Pancreas (tissue), 10 donors: ENCODE measurements at regions not wholly inside any gene's neighbourhood (a gene's known extent, or its start where the extent isn't known, plus 50 kb on each side); places are given as distances from the start of the nearest gene placed in this dataset.

Source experiments
- ATAC-seq, 4 donors: fragments of 200-7000 bp; cut with Tn5 transposase; one replicate each; pipeline versions ENCODE4 v1.8.0 to v1.9.1; 2020; ENCODE audit warnings: mild to moderate bottlenecking in 4 of 4, moderate library complexity in 4 of 4
- DNase-seq, 6 donors: peaks; one replicate each; pipeline ENCODE4 v3.0.0-alpha.2; 2020
- FAIRE-seq: peaks from 2 replicates; lab custom pipeline; 2012; peaks lifted over from hg19 to GRCh38; lab: Jason Lieb, UNC
- H3K27ac ChIP-seq, 4 donors: fragments of 200-600 bp; sonication (generic); 1 replicate in 3 of 4; 2 replicates in 1 of 4; pipeline versions ENCODE4 v1.5.0 to v1.8.0; 2020
- H3K27me3 ChIP-seq, 4 donors: fragments of 200-600 bp; one replicate each; pipeline ENCODE4 v1.8.0; 2021
- H3K36me3 ChIP-seq, 3 donors: fragments of 200-600 bp; sonication (generic) in 1 of 3; one replicate each; pipeline versions ENCODE4 v1.5.0 to v1.8.0; 2020 to 2021
- H3K4me1 ChIP-seq, 3 donors: fragments of 200-600 bp; one replicate each; pipeline ENCODE4 v1.8.0; 2021
- H3K4me3 ChIP-seq, 4 donors: fragments of 200-600 bp; sonication (generic) in 2 of 4; one replicate each; pipeline versions ENCODE4 v1.5.0 to v1.8.0; 2020 to 2021
- H3K9me3 ChIP-seq, 4 donors: fragments of 200-600 bp; one replicate each; pipeline ENCODE4 v1.8.0; 2021
- WGBS, 2 donors: extraction: QIAGEN DNeasy Blood & Tissue Kit; methylation state at CpG; one replicate each; pipeline ENCODE4 v1.1.7; 2013; 5-methylcytosine and 5-hydroxymethylcytosine counted together
- intact Hi-C, 3 donors: fragments of 100-400 bp; cut with DNase I; formaldehyde crosslinking; loops; one replicate each; pipeline versions ENCODE4 v1.11.1 to v1.14.2; 2022
- TF ChIP-seq, protein P1 (sequence below), 4 donors: fragments of 200-600 bp; sonication (generic) in 3 of 4; IDR thresholded peaks; one replicate each; pipeline versions ENCODE4 v1.5.0 to v1.8.0; 2021; ENCODE audit warnings: antibody characterized with exemption in 4 of 4
- donor health status: healthy with polysubstance abuse.
- donor health status: DM: no; HTN: no; CAD: no; lungs with moderate emphysema.
- donor health status: DM: no; HTN: no; CAD: no.
- donor health status: control.
- donor health status: control.
- donor health status: Bipolar disorder and iron deficiency.
- donor health status: DM: yes; HTN: yes; CAD: no.
- donor health status: DM: no; HTN: no; CAD: no.
- donor health status: DM: no; HTN: no; CAD: no.
- donor health status: DM: yes; HTN: yes; CAD: no.

GRCh38 chr11:110762590-110762989 lies 50.4 kb upstream of the ARHGAP20 start:
- 72 to 77% methylated on average over 2 of the region's 2 CpGs for WGBS, 2 donors
- no peaks in the 10 kb centered on the region for H3K36me3 ChIP-seq
- no peak for DNase-seq

More at GRCh38 chr11:110762590-110762989, 50.4 kb upstream of the ARHGAP20 start:
- FAIRE-seq (no peak), ATAC-seq (no peak)
- TF ChIP-seq, protein P1, sequence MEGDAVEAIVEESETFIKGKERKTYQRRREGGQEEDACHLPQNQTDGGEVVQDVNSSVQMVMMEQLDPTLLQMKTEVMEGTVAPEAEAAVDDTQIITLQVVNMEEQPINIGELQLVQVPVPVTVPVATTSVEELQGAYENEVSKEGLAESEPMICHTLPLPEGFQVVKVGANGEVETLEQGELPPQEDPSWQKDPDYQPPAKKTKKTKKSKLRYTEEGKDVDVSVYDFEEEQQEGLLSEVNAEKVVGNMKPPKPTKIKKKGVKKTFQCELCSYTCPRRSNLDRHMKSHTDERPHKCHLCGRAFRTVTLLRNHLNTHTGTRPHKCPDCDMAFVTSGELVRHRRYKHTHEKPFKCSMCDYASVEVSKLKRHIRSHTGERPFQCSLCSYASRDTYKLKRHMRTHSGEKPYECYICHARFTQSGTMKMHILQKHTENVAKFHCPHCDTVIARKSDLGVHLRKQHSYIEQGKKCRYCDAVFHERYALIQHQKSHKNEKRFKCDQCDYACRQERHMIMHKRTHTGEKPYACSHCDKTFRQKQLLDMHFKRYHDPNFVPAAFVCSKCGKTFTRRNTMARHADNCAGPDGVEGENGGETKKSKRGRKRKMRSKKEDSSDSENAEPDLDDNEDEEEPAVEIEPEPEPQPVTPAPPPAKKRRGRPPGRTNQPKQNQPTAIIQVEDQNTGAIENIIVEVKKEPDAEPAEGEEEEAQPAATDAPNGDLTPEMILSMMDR (IDR thresholded peaks at IDR 0.05) = no peak
- Histone ChIP-seq H3K4me3 (no peak overlapping the region), H3K27me3 (no peaks in the 10 kb centered on the region), H3K4me1 (peaks cover 7 to 9% (median 8%) of the 10 kb centered on the region in 3 donors), H3K27ac (no peak overlapping the region), H3K9me3 (no peaks in the 10 kb centered on the region)
- intact Hi-C loops = no loop called here
